OCI-LY7 (cell line): ENCODE measurements at regions not wholly inside any gene's neighbourhood (a gene's known extent, or its start where the extent isn't known, plus 50 kb on each side); places are given as distances from the start of the nearest gene placed in this dataset.

Experiments used
- BruUV-seq: library from RNA; stranded (reverse); fragments of 400-500 nt; replicated peaks from 2 replicates; lab custom pipeline; 2021; lab: Mats Ljungman, UMichigan
- CTCF ChIA-PET: fragments of 300-600 bp; sonication (Branson Sonifier 250); formaldehyde crosslinking; loops from one replicate; lab custom pipeline; 2022; ENCODE audit warnings: antibody characterized with exemption; ENCODE audit not compliant: unreplicated experiment; lab: Charles Lee
- POLR2A ChIA-PET: fragments of 300-600 bp; sonication (Branson Sonifier 250); formaldehyde crosslinking; loops from one replicate; lab custom pipeline; 2022; ENCODE audit warnings: antibody characterized with exemption; lab: Charles Lee
- DNase-seq: peaks from one replicate; pipeline ENCODE4 v3.0.0-alpha.2; 2015; ENCODE audit warnings: low spot score
- H2AFZ ChIP-seq: fragments of 200-600 bp; sonication (generic), shearing (Covaris generic); 2 replicates; pipeline ENCODE4 v1.6.1; 2014; ENCODE audit warnings: mild to moderate bottlenecking, antibody characterized with exemption, low read length, moderate library complexity
- H3K27ac ChIP-seq: fragments of 200-600 bp; sonication (generic); 2 replicates; pipeline ENCODE4 v1.5.1; 2014; ENCODE audit warnings: mixed run types, low read depth, mild to moderate bottlenecking, moderate library complexity, low read length, inconsistent platforms; ENCODE audit not compliant: poor library complexity, severe bottlenecking
- H3K36me3 ChIP-seq: fragments of 200-600 bp; sonication (generic); 2 replicates; pipeline ENCODE4 v1.6.1; 2014; ENCODE audit warnings: mild to moderate bottlenecking, antibody characterized with exemption, low read length, moderate library complexity, mixed read lengths; ENCODE audit not compliant: insufficient read depth
- H3K4me1 ChIP-seq: fragments of 200-600 bp; sonication (generic); 2 replicates; pipeline ENCODE4 v1.5.1; 2014; ENCODE audit warnings: mild to moderate bottlenecking, low read length; ENCODE audit not compliant: insufficient read depth, poor library complexity, severe bottlenecking
- H3K4me2 ChIP-seq: fragments of 200-600 bp; sonication (generic); 2 replicates; pipeline ENCODE4 v1.6.1; 2014; ENCODE audit warnings: mild to moderate bottlenecking, low read length
- H3K4me3 ChIP-seq: fragments of 200-600 bp; sonication (generic); 2 replicates; pipeline ENCODE4 v1.5.1; 2014; ENCODE audit warnings: mild to moderate bottlenecking, low read depth, low read length; ENCODE audit not compliant: poor library complexity, severe bottlenecking
- H3K79me2 ChIP-seq: fragments of 200-600 bp; sonication (generic); 2 replicates; pipeline ENCODE4 v1.6.1; 2016; ENCODE audit warnings: low read depth, mild to moderate bottlenecking, low read length, moderate library complexity, mixed read lengths; ENCODE audit not compliant: insufficient read depth
- H3K9me2 ChIP-seq: fragments of 200-600 bp; sonication (generic); 2 replicates; pipeline ENCODE4 v1.6.1; 2016; ENCODE audit warnings: mild to moderate bottlenecking, low read length, mixed read lengths; ENCODE audit not compliant: insufficient read depth
- H3K9me3 ChIP-seq: fragments of 200-600 bp; sonication (generic); 2 replicates; pipeline ENCODE4 v1.6.1; 2014; ENCODE audit warnings: mild to moderate bottlenecking, mixed run types, low read length, mixed read lengths
- H4K20me1 ChIP-seq: fragments of 200-600 bp; sonication (generic); 2 replicates; pipeline ENCODE4 v1.6.1; 2014; ENCODE audit warnings: mild to moderate bottlenecking, antibody characterized with exemption, low read length, moderate library complexity, mixed read lengths; ENCODE audit not compliant: insufficient read depth
- CTCF ChIP-seq: fragments of 200-600 bp; sonication (generic); conservative IDR thresholded peaks from 2 replicates; pipeline ENCODE4 v1.5.1; 2014; ENCODE audit warnings: mild to moderate bottlenecking, antibody characterized with exemption, low read length, moderate library complexity, mixed read lengths
- EZH2phosphoT487 ChIP-seq: fragments of 200-600 bp; sonication (generic); IDR thresholded peaks from 2 replicates; pipeline ENCODE4 v1.6.1; 2018; ENCODE audit warnings: low read depth, borderline replicate concordance, mild to moderate bottlenecking, mixed run types, antibody characterized with exemption, low read length, moderate library complexity, mixed read lengths
- intact Hi-C: fragments of 100-400 bp; cut with micrococcal nuclease; formaldehyde crosslinking; loops from one replicate; pipeline ENCODE4 v1.10.0; 2022; ENCODE audit not compliant: unreplicated experiment

GRCh38 chr3:74664606-74665005, 50.1 kb upstream of the CNTN3 start:
- H3K4me2 ChIP-seq: no peak overlapping the region
- TF ChIP-seq CTCF: no peak
- TF ChIP-seq EZH2phosphoT487: no peak
- no peaks in the 10 kb centered on the region for H3K9me2 ChIP-seq
- DNase-seq: no peak
- BruUV-seq: no TSS peak
- H3K4me1 ChIP-seq: no peaks in the 10 kb centered on the region
- H3K4me3 ChIP-seq: no peak overlapping the region
- H3K9me3 ChIP-seq: no peaks in the 10 kb centered on the region
- POLR2A ChIA-PET: no interaction called here
- CTCF ChIA-PET: no interaction called here
- H3K27ac ChIP-seq: no peak overlapping the region
- no peak overlapping the region for H2AFZ ChIP-seq
- H3K79me2 ChIP-seq: no peaks in the 10 kb centered on the region
- intact Hi-C loops: no loop called here
- no peaks in the 10 kb centered on the region for H4K20me1 ChIP-seq
- H3K36me3 ChIP-seq: no peaks in the 10 kb centered on the region
